DND-41 (cell line): ENCODE measurements at regions not wholly inside any gene's neighbourhood (a gene's known extent, or its start where the extent isn't known, plus 50 kb on each side); places are given as distances from the start of the nearest gene placed in this dataset.

Source experiments
- ATAC-seq: fragments of 200-7000 bp; cut with Tn5 transposase; 3 replicates; pipeline ENCODE4 v1.9.1; 2021; ENCODE audit warnings: low read depth; ENCODE audit not compliant: insufficient read depth
- DNase-seq: peaks from one replicate; pipeline ENCODE4 v3.0.0-alpha.2; 2020
- H2AFZ ChIP-seq: 2 replicates; pipeline ENCODE4 v1.6.0; 2012; ENCODE audit warnings: low read depth, low read length
- H3K27ac ChIP-seq: 2 replicates; pipeline ENCODE4 v1.5.1; 2012; ENCODE audit warnings: low read length, inconsistent platforms
- H3K27me3 ChIP-seq: fragments of 200-600 bp; sonication (generic); 2 replicates; pipeline ENCODE4 v1.6.0; 2012; ENCODE audit warnings: low read length, mild to moderate bottlenecking, inconsistent platforms; ENCODE audit not compliant: insufficient read depth, poor library complexity
- H3K36me3 ChIP-seq: 2 replicates; pipeline ENCODE4 v1.5.1; 2012; ENCODE audit warnings: low read length, inconsistent platforms; ENCODE audit not compliant: insufficient read depth
- H3K4me1 ChIP-seq: 2 replicates; pipeline ENCODE4 v1.5.1; 2012; ENCODE audit warnings: mild to moderate bottlenecking, low read length; ENCODE audit not compliant: insufficient read depth
- H3K4me2 ChIP-seq: 2 replicates; pipeline ENCODE4 v1.6.0; 2012; ENCODE audit warnings: mild to moderate bottlenecking, moderate library complexity, low read length, inconsistent platforms; ENCODE audit not compliant: insufficient read depth
- H3K4me3 ChIP-seq, 2 experiments: fragments of 200-600 bp in 1 of 2; shearing (Covaris generic) in 1 of 2; 2 replicates each; pipeline ENCODE4 v1.5.1; 2012 to 2016; ENCODE audit warnings: inconsistent platforms in 2 of 2, low read length in 2 of 2, mild to moderate bottlenecking in 2 of 2, low read depth in 1 of 2, moderate library complexity in 1 of 2
- H3K79me2 ChIP-seq: 2 replicates; pipeline ENCODE4 v1.6.0; 2012; ENCODE audit warnings: low read length, inconsistent platforms; ENCODE audit not compliant: insufficient read depth
- H3K9ac ChIP-seq: 2 replicates; pipeline ENCODE4 v1.6.0; 2012; ENCODE audit warnings: low read depth, mild to moderate bottlenecking, inconsistent platforms, low read length, moderate library complexity
- H3K9me3 ChIP-seq: 2 replicates; pipeline ENCODE4 v1.5.1; 2012; ENCODE audit warnings: low read length, moderate library complexity, mild to moderate bottlenecking, inconsistent platforms; ENCODE audit not compliant: insufficient read depth, severe bottlenecking
- H4K20me1 ChIP-seq: 2 replicates; pipeline ENCODE4 v1.6.0; 2012; ENCODE audit warnings: low read length; ENCODE audit not compliant: insufficient read depth
- CTCF ChIP-seq: IDR thresholded peaks from 2 replicates; pipeline ENCODE4 v1.5.1; 2012; ENCODE audit warnings: borderline replicate concordance, low read length, moderate library complexity, mild to moderate bottlenecking; ENCODE audit not compliant: poor library complexity, severe bottlenecking; ENCODE audit errors: extremely low read depth
- EZH2 ChIP-seq: IDR thresholded peaks from 3 replicates; pipeline ENCODE4 v1.6.1; 2012; ENCODE audit warnings: borderline replicate concordance, low read depth, mild to moderate bottlenecking, moderate library complexity, low read length, inconsistent platforms; ENCODE audit not compliant: severe bottlenecking

- H3K27me3 ChIP-seq: no peaks in the 10 kb centered on the region
- H3K9ac ChIP-seq: no peak overlapping the region
- DNase-seq: no peak
- no peak for ATAC-seq
- H3K79me2 ChIP-seq: no peaks in the 10 kb centered on the region
- no peaks in the 10 kb centered on the region for H3K4me1 ChIP-seq
- no peaks in the 10 kb centered on the region for H4K20me1 ChIP-seq
- no peak overlapping the region for H2AFZ ChIP-seq
- no peak for TF ChIP-seq CTCF
- TF ChIP-seq EZH2: no peak
- H3K36me3 ChIP-seq: no peaks in the 10 kb centered on the region
- H3K9me3 ChIP-seq: no peaks in the 10 kb centered on the region
- H3K27ac ChIP-seq: no peak overlapping the region
- no peak overlapping the region for H3K4me2 ChIP-seq
- no peak overlapping the region for H3K4me3 ChIP-seq
Observed at GRCh38 chr11:81030186-81030585, 1589.4 kb upstream of the TENM4 start.

GRCh38 chr11:81026032-81026431, 1585.2 kb upstream of the TENM4 start:
- DNase-seq (no peak), ATAC-seq (no peak)
- Histone ChIP-seq H3K4me3 (no peak overlapping the region), H3K27me3 (no peaks in the 10 kb centered on the region), H4K20me1 (no peaks in the 10 kb centered on the region), H3K9ac (no peak overlapping the region), H2AFZ (no peak overlapping the region), H3K4me1 (no peaks in the 10 kb centered on the region), H3K36me3 (no peaks in the 10 kb centered on the region), H3K27ac (no peak overlapping the region), H3K4me2 (no peak overlapping the region), H3K9me3 (no peaks in the 10 kb centered on the region), H3K79me2 (no peaks in the 10 kb centered on the region)
- TF ChIP-seq CTCF (no peak), EZH2 (no peak)

- H3K79me2 ChIP-seq: no peaks in the 10 kb centered on the region
- H3K27ac ChIP-seq: no peak overlapping the region
- TF ChIP-seq CTCF: no peak
- TF ChIP-seq EZH2: no peak
- DNase-seq (no peak), ATAC-seq (no peak)
- H4K20me1 ChIP-seq: no peaks in the 10 kb centered on the region
- H3K36me3 ChIP-seq: no peaks in the 10 kb centered on the region
- no peaks in the 10 kb centered on the region for H3K27me3 ChIP-seq
- no peak overlapping the region for H3K4me3 ChIP-seq
- H2AFZ ChIP-seq: no peak overlapping the region
- no peak overlapping the region for H3K4me2 ChIP-seq
- H3K9ac ChIP-seq: no peak overlapping the region
- H3K9me3 ChIP-seq: no peaks in the 10 kb centered on the region
- H3K4me1 ChIP-seq: no peaks in the 10 kb centered on the region
Observed at GRCh38 chr11:81022057-81022456, 1581.2 kb upstream of the TENM4 start.

GRCh38 chr11:81010631-81011030, 1569.8 kb upstream of the TENM4 start:
- Histone ChIP-seq H3K27me3 (no peaks in the 10 kb centered on the region), H4K20me1 (no peaks in the 10 kb centered on the region), H3K4me1 (no peaks in the 10 kb centered on the region), H3K9me3 (no peaks in the 10 kb centered on the region), H2AFZ (no peak overlapping the region), H3K4me2 (no peak overlapping the region), H3K36me3 (no peaks in the 10 kb centered on the region), H3K27ac (no peak overlapping the region), H3K4me3 (no peak overlapping the region), H3K9ac (no peak overlapping the region), H3K79me2 (no peaks in the 10 kb centered on the region)
- DNase-seq (no peak), ATAC-seq (no peak)
- no peak for TF ChIP-seq CTCF
- no peak for TF ChIP-seq EZH2
